HG02571 (cell line): ENCODE measurements at regions not wholly inside any gene's neighbourhood (a gene's known extent, or its start where the extent isn't known, plus 50 kb on each side); places are given as distances from the start of the nearest gene placed in this dataset.
"Not testable (repeated sequence)": the region's sequence is repeated elsewhere in the genome, so short reads cannot be mapped to it uniquely, and the experiment has no call there.

Experiments
- ATAC-seq: cut with Tn5 transposase; IDR thresholded peaks from one replicate; pipeline ENCODE4 v1.9.1; 2021; ENCODE audit warnings: mild to moderate bottlenecking, moderate library complexity; ENCODE audit not compliant: unreplicated experiment

GRCh38 chr9:17083258-17083657 lies 51.6 kb upstream of the CNTLN start:
- no peak for ATAC-seq

GRCh38 chr9:17082343-17083064 lies 52.3 kb upstream of the CNTLN start:
- ATAC-seq: no peak

GRCh38 chr9:17081814-17082213 lies 53.0 kb upstream of the CNTLN start:
- ATAC-seq: no peak

- ATAC-seq: no peak
Measured at GRCh38 chr9:17081351-17081750, 53.5 kb upstream of the CNTLN start.

GRCh38 chr9:17075758-17076485 lies 58.9 kb upstream of the CNTLN start:
- no peak for ATAC-seq

GRCh38 chr9:17075146-17075757 lies 59.6 kb upstream of the CNTLN start:
- no peak for ATAC-seq

- not testable (repeated sequence) for ATAC-seq
Measured at GRCh38 chr9:17072563-17072962, 62.3 kb upstream of the CNTLN start.

- no peak for ATAC-seq
Measured at GRCh38 chr9:17068671-17069070, 66.2 kb upstream of the CNTLN start.

- ATAC-seq: no peak
Measured at GRCh38 chr9:17065062-17065461, 69.8 kb upstream of the CNTLN start.

- no peak for ATAC-seq
Measured at GRCh38 chr9:17064558-17064957, 70.3 kb upstream of the CNTLN start.

- peak; percentile 81 for ATAC-seq
Measured at GRCh38 chr9:17063535-17064135, 71.2 kb upstream of the CNTLN start.

- ATAC-seq: no peak
Measured at GRCh38 chr9:17062497-17062896, 72.3 kb upstream of the CNTLN start.

- ATAC-seq: no peak
Measured at GRCh38 chr9:17060450-17060849, 74.4 kb upstream of the CNTLN start.

GRCh38 chr9:17059465-17059864 lies 75.4 kb upstream of the CNTLN start:
- ATAC-seq: no peak

GRCh38 chr9:17057729-17058128 lies 77.1 kb upstream of the CNTLN start:
- ATAC-seq: no peak

GRCh38 chr9:17052626-17053025 lies 82.2 kb upstream of the CNTLN start:
- no peak for ATAC-seq

GRCh38 chr9:17045381-17045940 lies 89.4 kb upstream of the CNTLN start:
- ATAC-seq: no peak

- ATAC-seq: no peak
Measured at GRCh38 chr9:17031546-17031945, 103.3 kb upstream of the CNTLN start.

- no peak for ATAC-seq
Measured at GRCh38 chr9:17025281-17025680, 109.6 kb upstream of the CNTLN start.

GRCh38 chr9:17024129-17024528 lies 110.7 kb upstream of the CNTLN start:
- ATAC-seq: no peak

- ATAC-seq: no peak
Measured at GRCh38 chr9:17021387-17021970, 113.4 kb upstream of the CNTLN start.
